Prostate gland (tissue), 2 donors: ENCODE measurements at regions not wholly inside any gene's neighbourhood (a gene's known extent, or its start where the extent isn't known, plus 50 kb on each side); places are given as distances from the start of the nearest gene placed in this dataset.

Experiments used
- DNase-seq: peaks from one replicate; pipeline ENCODE4 v3.0.0-alpha.2; 2019; ENCODE audit warnings: low spot score
- H3K27ac ChIP-seq, 2 donors: fragments of 200-600 bp; sonication (generic); 2 replicates each; pipeline ENCODE4 v1.5.1; 2017 to 2019
- H3K27me3 ChIP-seq: fragments of 200-600 bp; sonication (generic); replicated peaks from 2 replicates; pipeline ENCODE4 v1.5.1; 2019; ENCODE audit not compliant: insufficient read depth
- H3K36me3 ChIP-seq, 2 donors: fragments of 200-600 bp; sonication (generic); 1 replicate in 1 of 2; 2 replicates in 1 of 2; pipeline versions ENCODE4 v1.5.1 to v1.8.1; 2017 to 2019
- H3K4me1 ChIP-seq: fragments of 200-600 bp; sonication (generic); replicated peaks from 2 replicates; pipeline ENCODE4 v1.5.1; 2019
- H3K4me3 ChIP-seq, 2 donors: fragments of 200-600 bp; sonication (generic); 2 replicates each; pipeline ENCODE4 v1.5.1; 2017 to 2019
- H3K9me3 ChIP-seq: fragments of 200-600 bp; sonication (generic); 2 replicates; pipeline ENCODE4 v1.5.1; 2017
- CTCF ChIP-seq, 4 experiments: fragments of 200-600 bp in 2 of 4; fragments of 450-650 bp in 2 of 4; sonication (generic) in 2 of 4; IDR thresholded peaks; 1 replicate in 3 of 4; 2 replicates in 1 of 4; pipeline ENCODE4 v1.5.1; 2016 to 2019; ENCODE audit warnings: antibody characterized with exemption in 4 of 4, mild to moderate bottlenecking in 2 of 4, moderate library complexity in 2 of 4
- POLR2A ChIP-seq: fragments of 450-650 bp; IDR thresholded peaks from one replicate; pipeline ENCODE4 v1.6.1; 2016; ENCODE audit warnings: antibody characterized with exemption, mild to moderate bottlenecking
- POLR2AphosphoS5 ChIP-seq: sonication (generic); formaldehyde crosslinking; IDR thresholded peaks from one replicate; pipeline ENCODE4 v1.6.1; 2017; ENCODE audit warnings: antibody characterized with exemption
- WGBS: methylation state at CpG from one replicate; pipeline ENCODE4 v1.1.5; 2018; 5-methylcytosine and 5-hydroxymethylcytosine counted together
- intact Hi-C: fragments of 100-400 bp; cut with DNase I; formaldehyde crosslinking; loops from one replicate; pipeline ENCODE4 v1.14.2; 2022

GRCh38 chr4:186018784-186019183 is 50.2 kb upstream of the TLR3 start:
- Histone ChIP-seq H3K9me3 (no peaks in the 10 kb centered on the region), H3K27ac (no peak overlapping the region), H3K4me1 (no peaks in the 10 kb centered on the region), H3K27me3 (no peaks in the 10 kb centered on the region), H3K4me3 (no peak overlapping the region), H3K36me3 (no peaks in the 10 kb centered on the region)
- 60% methylated on average over 2 of the region's 2 CpGs for WGBS
- no peak for TF ChIP-seq POLR2AphosphoS5
- no peak for TF ChIP-seq CTCF (IDR thresholded peaks at IDR 0.05)
- no peak for TF ChIP-seq POLR2A
- intact Hi-C loops = no loop called here
- DNase-seq = no peak
